Karpas-422 (cell line): ENCODE measurements at regions not wholly inside any gene's neighbourhood (a gene's known extent, or its start where the extent isn't known, plus 50 kb on each side); places are given as distances from the start of the nearest gene placed in this dataset.

Source experiments
- DNase-seq: peaks from one replicate; pipeline ENCODE4 v3.0.0-alpha.2; 2015
- H2AFZ ChIP-seq: fragments of 200-600 bp; sonication (generic); 2 replicates; pipeline ENCODE4 v1.6.1; 2014; ENCODE audit warnings: antibody characterized with exemption, low read length, mixed read lengths
- H3K27ac ChIP-seq: fragments of 200-600 bp; sonication (generic); 2 replicates; pipeline ENCODE4 v1.5.1; 2014; ENCODE audit warnings: mild to moderate bottlenecking, low read length, moderate library complexity
- H3K27me3 ChIP-seq: fragments of 200-600 bp; sonication (generic); 2 replicates; pipeline ENCODE4 v1.6.1; 2014; ENCODE audit warnings: low read length, mixed read lengths
- H3K36me3 ChIP-seq: fragments of 200-600 bp; sonication (generic); 2 replicates; pipeline ENCODE4 v1.6.1; 2014; ENCODE audit warnings: low read length, mixed read lengths; ENCODE audit not compliant: insufficient read depth
- H3K4me1 ChIP-seq: fragments of 200-600 bp; sonication (generic); 2 replicates; pipeline ENCODE4 v1.6.1; 2014; ENCODE audit warnings: mild to moderate bottlenecking, low read length, mixed read lengths
- H3K4me2 ChIP-seq: fragments of 200-600 bp; sonication (generic); 2 replicates; pipeline ENCODE4 v1.6.1; 2014; ENCODE audit warnings: low read length, low read depth, mild to moderate bottlenecking; ENCODE audit not compliant: poor library complexity, severe bottlenecking
- H3K4me3 ChIP-seq: fragments of 200-600 bp; sonication (generic); 2 replicates; pipeline ENCODE4 v1.5.1; 2014; ENCODE audit warnings: mild to moderate bottlenecking, antibody characterized with exemption, low read length, mixed read lengths
- H3K79me2 ChIP-seq: fragments of 200-600 bp; sonication (generic); 2 replicates; pipeline ENCODE4 v1.6.1; 2014; ENCODE audit warnings: mild to moderate bottlenecking, low read length, mixed read lengths
- H3K9ac ChIP-seq: fragments of 200-600 bp; sonication (generic); 2 replicates; pipeline ENCODE4 v1.6.0; 2014; ENCODE audit warnings: low read length
- H3K9me2 ChIP-seq: fragments of 200-600 bp; sonication (generic), shearing (Covaris generic); replicated peaks from 2 replicates; pipeline ENCODE4 v1.6.0; 2014; ENCODE audit warnings: mild to moderate bottlenecking, low read length, moderate library complexity; ENCODE audit not compliant: insufficient read depth
- H3K9me3 ChIP-seq: fragments of 300-700, 200-600 bp; sonication (generic); 2 replicates; pipeline ENCODE4 v1.6.1; 2014; ENCODE audit warnings: low read length, mixed read lengths
- H4K20me1 ChIP-seq: fragments of 200-600 bp; sonication (generic); 2 replicates; pipeline ENCODE4 v1.6.1; 2014; ENCODE audit warnings: mild to moderate bottlenecking, antibody characterized with exemption, low read length, low read depth; ENCODE audit not compliant: insufficient read depth

DNA sequence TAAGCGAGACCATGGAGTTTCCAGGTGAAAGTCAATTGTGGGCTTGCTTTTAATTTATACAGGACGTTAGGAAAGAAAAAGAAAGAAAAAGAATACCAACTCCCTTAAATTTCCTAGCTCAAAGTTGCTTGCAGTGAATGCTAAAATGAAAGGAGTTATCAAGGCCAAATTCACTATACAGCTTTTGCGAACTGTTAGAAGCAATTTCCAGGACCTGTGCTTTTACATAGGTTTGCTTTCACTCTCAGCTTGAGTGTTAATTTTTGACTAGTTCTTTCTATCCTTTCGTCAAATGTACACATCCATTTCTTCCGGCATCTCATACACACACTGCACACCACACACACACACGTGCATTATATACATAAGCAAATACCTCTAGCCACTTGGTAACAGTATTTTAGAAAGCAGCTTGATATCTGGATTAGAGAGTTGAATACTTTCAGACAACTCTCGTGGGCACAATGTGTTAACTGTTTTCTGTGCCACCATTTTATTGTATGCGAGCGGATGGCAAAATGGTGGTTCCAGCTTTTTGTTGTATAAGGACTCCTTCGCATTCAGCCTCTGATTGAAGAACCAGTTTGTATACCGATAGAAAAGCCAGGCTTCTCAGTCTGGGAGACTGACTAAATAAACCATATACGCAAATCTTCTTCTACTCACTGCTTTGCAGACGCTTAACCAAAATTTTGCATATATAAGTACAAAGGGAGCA is 381.8 kb downstream of the MTX2 start:
- peak overlapping the region; percentile 44 for H2AFZ ChIP-seq
- H4K20me1 ChIP-seq, result no peaks in the 10 kb centered on the region
- H3K36me3 ChIP-seq, result no peaks in the 10 kb centered on the region
- DNase-seq, result peak; percentile 88
- peaks cover 56% of the 10 kb centered on the region for H3K4me1 ChIP-seq
- peak overlapping the region; percentile 70 for H3K9ac ChIP-seq
- peak overlapping the region; percentile 95 for H3K27ac ChIP-seq
- H3K4me2 ChIP-seq, result peak overlapping the region; percentile 68
- H3K9me2 ChIP-seq, result no peaks in the 10 kb centered on the region
- no peaks in the 10 kb centered on the region for H3K79me2 ChIP-seq
- H3K4me3 ChIP-seq, result peak overlapping the region; percentile 44
- no peaks in the 10 kb centered on the region for H3K9me3 ChIP-seq
- no peaks in the 10 kb centered on the region for H3K27me3 ChIP-seq

DNA sequence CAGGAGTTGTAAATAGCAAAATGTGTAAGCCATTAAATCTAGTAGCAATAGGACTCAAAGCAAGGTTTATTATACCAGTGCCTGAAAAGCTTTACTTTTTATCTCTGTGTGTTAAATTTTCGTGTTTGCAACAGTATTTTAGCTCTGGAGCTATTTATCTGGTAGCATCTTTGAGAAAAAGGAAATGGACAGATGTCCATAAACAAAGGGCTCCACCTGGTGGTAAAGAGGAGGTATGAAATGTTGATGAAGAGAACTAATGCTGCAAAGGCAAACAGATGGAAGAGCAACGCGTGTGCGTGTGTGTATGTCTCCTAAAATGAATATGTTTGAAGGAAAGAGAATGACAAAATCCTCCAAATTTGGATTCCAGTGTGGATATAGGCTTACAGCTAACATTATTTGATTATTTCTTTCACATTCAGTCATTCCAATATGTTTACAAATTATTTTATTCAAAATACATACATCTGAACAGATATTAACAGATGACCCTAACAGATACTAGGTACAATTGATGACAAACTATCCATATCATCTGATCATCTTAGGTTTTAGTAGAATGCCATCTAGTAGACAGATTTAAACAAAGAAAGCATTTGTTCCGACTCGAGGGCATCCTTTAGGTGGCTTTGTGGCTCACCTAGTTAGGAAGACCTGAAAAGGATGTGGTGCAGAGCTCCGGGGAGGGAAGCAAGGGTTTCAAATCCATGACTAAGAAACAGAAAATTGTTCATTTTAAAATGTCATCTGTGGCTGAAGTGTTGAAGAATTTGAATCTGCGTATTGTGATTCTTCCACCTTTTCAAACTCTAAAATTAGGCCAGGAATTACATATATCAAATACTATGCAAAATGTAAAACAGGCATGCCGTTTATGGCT is 383.3 kb downstream of the MTX2 start:
- H3K27me3 ChIP-seq, result no peaks in the 10 kb centered on the region
- peak overlapping the region; percentile 68 for H3K4me2 ChIP-seq
- H4K20me1 ChIP-seq, result no peaks in the 10 kb centered on the region
- H2AFZ ChIP-seq, result 0 out of 2 replicates have a peak overlapping the region, but pooled peaks have one; percentile 22
- no peaks in the 10 kb centered on the region for H3K9me3 ChIP-seq
- DNase-seq, result peak; percentile 94
- peak overlapping the region; percentile 68 for H3K9ac ChIP-seq
- H3K27ac ChIP-seq, result peak overlapping the region; percentile 95
- peaks cover 62% of the 10 kb centered on the region for H3K4me1 ChIP-seq
- H3K9me2 ChIP-seq, result no peaks in the 10 kb centered on the region
- peak overlapping the region; percentile 33 for H3K4me3 ChIP-seq
- no peaks in the 10 kb centered on the region for H3K79me2 ChIP-seq
- H3K36me3 ChIP-seq, result no peaks in the 10 kb centered on the region

DNA sequence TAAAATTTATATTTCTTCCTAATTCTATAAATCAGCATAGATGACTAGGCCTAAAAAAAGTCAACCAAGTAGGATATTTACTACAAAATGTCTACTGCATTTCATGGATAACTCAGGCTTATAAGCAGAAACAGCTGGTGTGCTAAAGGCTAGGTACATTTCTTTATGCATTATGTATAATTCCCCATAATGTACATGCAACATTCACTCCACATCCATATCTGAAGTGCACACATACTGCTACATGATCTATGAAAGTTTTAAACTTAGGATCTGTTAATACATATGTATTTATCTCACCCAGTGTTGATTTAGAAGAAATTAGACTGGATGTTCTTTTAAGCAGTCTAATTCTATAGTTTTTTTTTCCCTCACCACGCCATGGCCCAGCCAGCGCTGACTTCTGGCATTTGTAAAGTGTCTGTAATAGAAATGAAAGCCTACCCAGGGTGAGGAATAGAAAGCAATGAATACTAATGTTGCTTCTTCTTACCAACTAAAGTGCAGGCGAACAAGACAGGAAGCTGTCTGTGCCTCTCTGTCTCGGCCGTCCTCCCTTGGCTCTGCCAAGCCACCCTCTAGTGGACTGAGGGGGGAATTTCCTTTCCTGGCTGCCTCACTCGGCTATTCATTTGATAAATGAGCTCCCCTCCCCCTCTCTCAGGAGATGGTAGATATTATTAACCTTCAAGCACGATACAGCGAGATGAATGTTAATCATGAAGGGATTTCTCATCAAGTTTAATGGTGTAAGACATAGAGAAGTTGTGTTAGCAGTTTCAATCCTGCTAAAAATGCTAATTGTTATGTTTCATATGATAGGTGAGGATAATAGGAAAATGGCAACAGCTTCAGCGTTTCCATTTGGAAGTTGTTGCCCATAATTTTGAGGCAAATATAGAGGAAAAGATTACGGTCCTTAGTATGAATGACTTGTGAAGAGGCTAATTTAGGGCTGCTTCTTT is 384.5 kb downstream of the MTX2 start:
- no peak overlapping the region for H2AFZ ChIP-seq
- H3K27me3 ChIP-seq, result no peaks in the 10 kb centered on the region
- H3K4me1 ChIP-seq, result peaks cover 62% of the 10 kb centered on the region
- no peaks in the 10 kb centered on the region for H3K9me3 ChIP-seq
- H3K36me3 ChIP-seq, result no peaks in the 10 kb centered on the region
- no peaks in the 10 kb centered on the region for H4K20me1 ChIP-seq
- H3K9ac ChIP-seq, result peak overlapping the region; percentile 68
- H3K4me3 ChIP-seq, result peak overlapping the region; percentile 30
- H3K79me2 ChIP-seq, result no peaks in the 10 kb centered on the region
- peak overlapping the region; percentile 68 for H3K4me2 ChIP-seq
- DNase-seq, result peak; percentile 96
- H3K9me2 ChIP-seq, result no peaks in the 10 kb centered on the region
- peak overlapping the region; percentile 95 for H3K27ac ChIP-seq

DNA sequence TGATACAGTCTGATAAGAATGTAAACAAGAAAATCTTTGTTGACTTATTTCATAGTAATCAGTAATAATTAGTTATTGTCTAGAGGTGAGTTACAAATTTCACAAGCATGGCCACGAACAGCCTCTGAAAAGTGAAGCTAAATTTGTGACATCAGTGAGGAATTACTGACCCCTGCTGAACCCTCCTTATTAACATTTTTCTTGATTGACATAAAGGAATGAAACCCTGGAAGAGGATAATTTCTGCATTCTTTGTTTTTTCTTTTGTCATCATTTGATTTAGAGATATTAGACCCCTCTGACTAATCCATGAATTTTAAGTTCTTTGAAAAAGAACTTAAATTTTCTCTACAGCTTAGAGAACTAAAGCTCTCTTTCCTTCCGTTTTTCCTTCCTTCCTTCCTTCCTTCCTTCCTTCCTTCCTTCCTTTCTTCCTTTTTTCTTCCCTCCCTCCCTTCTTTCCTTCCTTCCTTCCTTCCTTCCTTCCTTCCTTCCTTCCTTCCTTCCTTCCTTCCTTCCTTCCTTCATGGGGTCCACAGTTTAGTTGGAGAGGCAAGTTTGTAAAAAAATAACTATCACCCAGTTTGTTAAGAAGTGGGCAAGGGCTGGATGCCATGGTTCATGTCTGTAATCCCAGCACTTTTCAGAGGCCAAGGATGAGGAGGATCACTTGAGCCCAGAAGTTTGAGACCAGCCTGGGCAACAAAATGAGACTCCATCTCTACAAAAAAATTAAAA is 387.0 kb downstream of the MTX2 start:
- H3K79me2 ChIP-seq, result no peaks in the 10 kb centered on the region
- H3K27ac ChIP-seq, result no peak overlapping the region
- H3K4me3 ChIP-seq, result no peak overlapping the region
- H3K4me1 ChIP-seq, result peaks cover 49% of the 10 kb centered on the region
- no peak for DNase-seq
- H4K20me1 ChIP-seq, result no peaks in the 10 kb centered on the region
- H3K36me3 ChIP-seq, result no peaks in the 10 kb centered on the region
- no peak overlapping the region for H3K4me2 ChIP-seq
- no peaks in the 10 kb centered on the region for H3K9me2 ChIP-seq
- H3K9ac ChIP-seq, result no peak overlapping the region
- H3K27me3 ChIP-seq, result no peaks in the 10 kb centered on the region
- no peak overlapping the region for H2AFZ ChIP-seq
- H3K9me3 ChIP-seq, result no peaks in the 10 kb centered on the region

DNA sequence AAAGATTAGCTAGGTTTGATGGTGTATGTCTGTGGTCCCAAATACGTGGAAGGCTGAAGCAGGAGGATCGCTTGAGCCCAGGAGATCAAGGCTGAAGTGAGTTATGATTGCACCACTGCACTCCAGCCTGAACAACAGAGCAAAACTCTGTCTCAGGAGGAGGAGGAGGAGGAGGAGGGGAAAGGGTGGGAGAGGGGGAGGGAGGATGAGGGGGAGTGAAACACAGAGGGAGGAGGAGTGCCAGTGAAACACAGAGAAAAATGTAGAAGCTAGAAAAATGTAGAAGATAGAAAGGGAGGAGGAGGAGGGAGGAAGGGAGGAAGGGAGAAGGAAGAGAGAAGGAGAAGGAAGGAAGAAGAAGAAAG is 387.5 kb downstream of the MTX2 start:
- peaks cover 44% of the 10 kb centered on the region for H3K4me1 ChIP-seq
- H3K9me3 ChIP-seq, result no peaks in the 10 kb centered on the region
- H3K27me3 ChIP-seq, result no peaks in the 10 kb centered on the region
- no peak overlapping the region for H3K9ac ChIP-seq
- H3K27ac ChIP-seq, result no peak overlapping the region
- no peak overlapping the region for H2AFZ ChIP-seq
- no peaks in the 10 kb centered on the region for H4K20me1 ChIP-seq
- no peak for DNase-seq
- no peaks in the 10 kb centered on the region; the same call in 1 of the 2 replicates for H3K36me3 ChIP-seq
- no peak overlapping the region for H3K4me3 ChIP-seq
- H3K9me2 ChIP-seq, result no peaks in the 10 kb centered on the region
- no peak overlapping the region for H3K4me2 ChIP-seq
- H3K79me2 ChIP-seq, result no peaks in the 10 kb centered on the region

DNA sequence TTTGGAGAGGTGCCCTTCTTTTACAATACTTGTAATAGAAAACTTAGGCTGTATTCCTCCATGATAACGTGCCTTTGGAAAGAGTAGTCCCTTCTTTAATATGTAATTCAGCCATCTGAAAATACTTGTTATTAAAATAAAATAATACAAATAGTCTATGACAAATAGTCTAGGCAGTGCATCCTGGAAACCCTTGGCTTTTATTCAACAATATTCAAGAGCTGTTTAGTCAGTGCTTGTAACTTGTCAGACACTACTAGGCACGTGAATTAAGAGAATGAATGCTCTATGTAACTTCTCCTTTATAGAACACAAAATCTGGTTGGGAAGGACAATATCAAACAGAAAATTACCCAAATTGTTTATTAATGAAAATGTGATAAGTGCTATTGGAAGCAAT is 388.2 kb downstream of the MTX2 start:
- H3K27me3 ChIP-seq, result no peaks in the 10 kb centered on the region
- H2AFZ ChIP-seq, result no peak overlapping the region
- H4K20me1 ChIP-seq, result no peaks in the 10 kb centered on the region
- H3K9me3 ChIP-seq, result no peaks in the 10 kb centered on the region
- DNase-seq, result no peak
- no peaks in the 10 kb centered on the region; the same call in 1 of the 2 replicates for H3K36me3 ChIP-seq
- H3K9ac ChIP-seq, result no peak overlapping the region
- no peak overlapping the region for H3K4me2 ChIP-seq
- H3K79me2 ChIP-seq, result no peaks in the 10 kb centered on the region
- no peak overlapping the region for H3K4me3 ChIP-seq
- H3K9me2 ChIP-seq, result no peaks in the 10 kb centered on the region
- no peak overlapping the region for H3K27ac ChIP-seq
- peaks cover 38% of the 10 kb centered on the region for H3K4me1 ChIP-seq

DNA sequence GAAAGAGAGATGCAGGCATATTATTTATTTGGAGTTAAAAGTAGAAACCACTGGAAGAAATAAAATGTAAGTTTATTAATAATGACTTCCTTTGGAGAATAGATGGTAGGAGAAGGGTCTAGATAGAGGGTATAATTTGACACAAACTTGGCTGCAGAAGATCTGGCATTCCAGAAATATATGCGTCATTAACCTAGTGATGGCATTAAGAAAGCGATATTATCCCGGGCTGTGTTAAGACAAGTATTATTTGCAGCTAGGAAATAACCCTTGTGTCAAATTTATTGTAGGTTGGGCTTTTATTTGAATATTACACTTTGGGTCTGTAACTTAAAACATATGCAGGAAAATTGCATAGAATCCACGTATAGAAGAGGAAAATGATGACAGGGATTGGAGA is 389.5 kb downstream of the MTX2 start:
- Histone ChIP-seq H3K4me2 (no peak overlapping the region), H3K9ac (no peak overlapping the region), H4K20me1 (no peaks in the 10 kb centered on the region), H3K79me2 (no peaks in the 10 kb centered on the region), H3K4me1 (peaks cover 33% of the 10 kb centered on the region), H2AFZ (no peak overlapping the region), H3K27ac (no peak overlapping the region), H3K36me3 (no peaks in the 10 kb centered on the region; the same call in 1 of the 2 replicates), H3K9me2 (no peaks in the 10 kb centered on the region), H3K9me3 (no peaks in the 10 kb centered on the region), H3K4me3 (no peak overlapping the region), H3K27me3 (no peaks in the 10 kb centered on the region)
- no peak for DNase-seq
